ENCODE measurements at regions not wholly inside any gene's neighbourhood (a gene's known extent, or its start where the extent isn't known, plus 50 kb on each side); places are given as distances from the start of the nearest gene placed in this dataset.

GRCh38 chr6:163985040-163985439, 570.5 kb downstream of the QKI start:
- no peaks in the 10 kb centered on the region for H3K27me3 ChIP-seq (replicated peaks; ENCODE audit: insufficient read depth, low read length)
- no peak for DNase-seq
- H3K9ac ChIP-seq (ENCODE audit: low read length): no peak overlapping the region
- no peak overlapping the region for H2AFZ ChIP-seq (ENCODE audit: low read length)
- TF ChIP-seq EZH2phosphoT487 (IDR thresholded peaks at IDR 0.05; ENCODE audit: low read length): no peak
- TF ChIP-seq EZH2 (optimal IDR thresholded peaks at IDR 0.05; ENCODE audit: low read depth, low read length): no peak
- no peak for TF ChIP-seq CTCF (IDR thresholded peaks at IDR 0.05; ENCODE audit: low read length)
- no peaks in the 10 kb centered on the region for H4K20me1 ChIP-seq (ENCODE audit: insufficient read depth, low read length)
- H3K36me3 ChIP-seq (replicated peaks; ENCODE audit: insufficient read depth, low read length): no peaks in the 10 kb centered on the region
- no peak overlapping the region for H3K4me2 ChIP-seq (ENCODE audit: low read depth, low read length)
- H3K9me3 ChIP-seq (replicated peaks; ENCODE audit: insufficient read depth, low read length): no peaks in the 10 kb centered on the region
- H3K79me2 ChIP-seq (ENCODE audit: low read length): no peaks in the 10 kb centered on the region
- no peak overlapping the region for H3K4me3 ChIP-seq (ENCODE audit: low read length)
- no peaks in the 10 kb centered on the region for H3K9me2 ChIP-seq (replicated peaks; ENCODE audit: insufficient read depth, low read length)
- no peak overlapping the region for H3K27ac ChIP-seq (ENCODE audit: low read length)
- no peaks in the 10 kb centered on the region for H3F3A ChIP-seq (ENCODE audit: insufficient read depth, low read length)
- no peaks in the 10 kb centered on the region for H3K4me1 ChIP-seq (ENCODE audit: low read length)

GRCh38 chr6:163984124-163984936, 569.8 kb downstream of the QKI start:
- no peaks in the 10 kb centered on the region for H3K79me2 ChIP-seq (ENCODE audit: low read length)
- no peak overlapping the region for H3K4me3 ChIP-seq (ENCODE audit: low read length)
- H3K4me2 ChIP-seq (ENCODE audit: low read depth, low read length): no peak overlapping the region
- H3K36me3 ChIP-seq (replicated peaks; ENCODE audit: insufficient read depth, low read length): no peaks in the 10 kb centered on the region
- H3K9me3 ChIP-seq (replicated peaks; ENCODE audit: insufficient read depth, low read length): no peaks in the 10 kb centered on the region
- no peak overlapping the region for H3K27ac ChIP-seq (ENCODE audit: low read length)
- TF ChIP-seq CTCF (IDR thresholded peaks at IDR 0.05; ENCODE audit: low read length): no peak
- TF ChIP-seq EZH2phosphoT487 (IDR thresholded peaks at IDR 0.05; ENCODE audit: low read length): no peak
- TF ChIP-seq EZH2 (optimal IDR thresholded peaks at IDR 0.05; ENCODE audit: low read depth, low read length): no peak
- peak; percentile 8 for DNase-seq
- no peaks in the 10 kb centered on the region for H3K27me3 ChIP-seq (replicated peaks; ENCODE audit: insufficient read depth, low read length)
- H3K9me2 ChIP-seq (replicated peaks; ENCODE audit: insufficient read depth, low read length): no peaks in the 10 kb centered on the region
- H3K9ac ChIP-seq (ENCODE audit: low read length): no peak overlapping the region
- no peaks in the 10 kb centered on the region for H3F3A ChIP-seq (ENCODE audit: insufficient read depth, low read length)
- no peak overlapping the region for H2AFZ ChIP-seq (ENCODE audit: low read length)
- H3K4me1 ChIP-seq (ENCODE audit: low read length): no peaks in the 10 kb centered on the region
- no peaks in the 10 kb centered on the region for H4K20me1 ChIP-seq (ENCODE audit: insufficient read depth, low read length)

- H2AFZ ChIP-seq (ENCODE audit: low read length): no peak overlapping the region
- no peaks in the 10 kb centered on the region for H3K79me2 ChIP-seq (ENCODE audit: low read length)
- H3K9ac ChIP-seq (ENCODE audit: low read length): no peak overlapping the region
- no peaks in the 10 kb centered on the region for H3K4me1 ChIP-seq (ENCODE audit: low read length)
- no peaks in the 10 kb centered on the region for H3K27me3 ChIP-seq (replicated peaks; ENCODE audit: insufficient read depth, low read length)
- H3K9me3 ChIP-seq (replicated peaks; ENCODE audit: insufficient read depth, low read length): no peaks in the 10 kb centered on the region
- no peak for TF ChIP-seq CTCF (IDR thresholded peaks at IDR 0.05; ENCODE audit: low read length)
- TF ChIP-seq EZH2phosphoT487 (IDR thresholded peaks at IDR 0.05; ENCODE audit: low read length): no peak
- TF ChIP-seq EZH2 (optimal IDR thresholded peaks at IDR 0.05; ENCODE audit: low read depth, low read length): no peak
- H3K27ac ChIP-seq (ENCODE audit: low read length): no peak overlapping the region
- H3K9me2 ChIP-seq (replicated peaks; ENCODE audit: insufficient read depth, low read length): no peaks in the 10 kb centered on the region
- H3K4me3 ChIP-seq (ENCODE audit: low read length): no peak overlapping the region
- no peak for DNase-seq
- no peaks in the 10 kb centered on the region for H3F3A ChIP-seq (ENCODE audit: insufficient read depth, low read length)
- no peaks in the 10 kb centered on the region for H3K36me3 ChIP-seq (replicated peaks; ENCODE audit: insufficient read depth, low read length)
- no peaks in the 10 kb centered on the region for H4K20me1 ChIP-seq (ENCODE audit: insufficient read depth, low read length)
- no peak overlapping the region for H3K4me2 ChIP-seq (ENCODE audit: low read depth, low read length)
These were observed 569.2 kb downstream of the QKI start for GRCh38 chr6:163983679-163984078.

Data from MM.1S (cell line).